Brain microvascular endothelial cell (primary cell): ENCODE measurements at regions not wholly inside any gene's neighbourhood (a gene's known extent, or its start where the extent isn't known, plus 50 kb on each side); places are given as distances from the start of the nearest gene placed in this dataset.
"Not testable (repeated sequence)": the region's sequence is repeated elsewhere in the genome, so short reads cannot be mapped to it uniquely, and the experiment has no call there.

ENCODE experiments used
- DNase-seq: peaks from one replicate; pipeline ENCODE4 v3.0.0-alpha.2; 2020
- H3K27ac ChIP-seq: fragments of 250-450 bp; sonication (Bioruptor Pico); 2 replicates; pipeline ENCODE4 v1.5.1; 2020; ENCODE audit warnings: mild to moderate bottlenecking, moderate library complexity
- H3K27me3 ChIP-seq: fragments of 250-450 bp; sonication (Bioruptor Pico); replicated peaks from 2 replicates; pipeline ENCODE4 v1.5.1; 2020; ENCODE audit warnings: mild to moderate bottlenecking
- H3K36me3 ChIP-seq: fragments of 250-450 bp; sonication (Bioruptor Pico); replicated peaks from 2 replicates; pipeline ENCODE4 v1.5.1; 2020; ENCODE audit warnings: mild to moderate bottlenecking
- H3K4me3 ChIP-seq: 2 replicates; pipeline ENCODE4 v1.5.1; 2011; ENCODE audit warnings: low read depth, mild to moderate bottlenecking, control low read depth, low read length, moderate library complexity
- CTCF ChIP-seq: IDR thresholded peaks from 2 replicates; pipeline ENCODE4 v1.5.1; 2011; ENCODE audit warnings: low read depth, mild to moderate bottlenecking, moderate library complexity, low read length, control low read depth, inconsistent platforms; ENCODE audit errors: missing control alignments
- in situ Hi-C: cut with HindIII; loops from 2 replicates; pipeline ENCODE4 v1.10.0; 2017; ENCODE audit warnings: low sequenced_read_pairs, low pct_ligation_motif_present

GRCh38 chr5:159807586-159807985, 108.7 kb upstream of the ADRA1B start:
- in situ Hi-C loops = no loop called here
- Histone ChIP-seq H3K36me3 (no peaks in the 10 kb centered on the region), H3K27ac (no peak overlapping the region), H3K27me3 (no peaks in the 10 kb centered on the region), H3K4me3 (no peak overlapping the region)
- no peak for TF ChIP-seq CTCF
- DNase-seq = no peak

GRCh38 chr5:159811712-159812111, 104.6 kb upstream of the ADRA1B start:
- in situ Hi-C loops = no loop called here
- Histone ChIP-seq H3K27me3 (no peaks in the 10 kb centered on the region), H3K4me3 (no peak overlapping the region), H3K36me3 (no peaks in the 10 kb centered on the region), H3K27ac (no peak overlapping the region)
- DNase-seq = no peak
- no peak for TF ChIP-seq CTCF

- H3K27ac ChIP-seq, H3K36me3 ChIP-seq: not testable (repeated sequence)
These were observed 103.5 kb upstream of the ADRA1B start for GRCh38 chr5:159812759-159813158.

GRCh38 chr5:159814222-159814621, 102.1 kb upstream of the ADRA1B start:
- no peak for DNase-seq
- Histone ChIP-seq H3K4me3 (no peak overlapping the region), H3K27me3 (no peaks in the 10 kb centered on the region), H3K36me3 (no peaks in the 10 kb centered on the region), H3K27ac (no peak overlapping the region)
- in situ Hi-C loops = no loop called here
- no peak for TF ChIP-seq CTCF

More at GRCh38 chr5:159812759-159813158, 103.5 kb upstream of the ADRA1B start:
- H3K4me3 ChIP-seq, in situ Hi-C loops, DNase-seq, H3K27me3 ChIP-seq: not testable (repeated sequence)

GRCh38 chr5:159814805-159815585, 101.3 kb upstream of the ADRA1B start:
- TF ChIP-seq CTCF = no peak

GRCh38 chr5:159817262-159818029, 98.8 kb upstream of the ADRA1B start:
- Histone ChIP-seq H3K36me3 (no peaks in the 10 kb centered on the region), H3K4me3 (no peak overlapping the region), H3K27me3 (no peaks in the 10 kb centered on the region), H3K27ac (no peak overlapping the region)
- DNase-seq = no peak
- in situ Hi-C loops = no loop called here
- TF ChIP-seq CTCF = no peak

More at GRCh38 chr5:159814805-159815585, 101.3 kb upstream of the ADRA1B start:
- Histone ChIP-seq H3K27ac (peak overlapping the region; percentile 19), H3K27me3 (no peaks in the 10 kb centered on the region), H3K36me3 (no peaks in the 10 kb centered on the region), H3K4me3 (no peak overlapping the region)
- peak; percentile 43 for DNase-seq
- in situ Hi-C loops = no loop called here
